ENCODE measurements at regions not wholly inside any gene's neighbourhood (a gene's known extent, or its start where the extent isn't known, plus 50 kb on each side); places are given as distances from the start of the nearest gene placed in this dataset.

DNA sequence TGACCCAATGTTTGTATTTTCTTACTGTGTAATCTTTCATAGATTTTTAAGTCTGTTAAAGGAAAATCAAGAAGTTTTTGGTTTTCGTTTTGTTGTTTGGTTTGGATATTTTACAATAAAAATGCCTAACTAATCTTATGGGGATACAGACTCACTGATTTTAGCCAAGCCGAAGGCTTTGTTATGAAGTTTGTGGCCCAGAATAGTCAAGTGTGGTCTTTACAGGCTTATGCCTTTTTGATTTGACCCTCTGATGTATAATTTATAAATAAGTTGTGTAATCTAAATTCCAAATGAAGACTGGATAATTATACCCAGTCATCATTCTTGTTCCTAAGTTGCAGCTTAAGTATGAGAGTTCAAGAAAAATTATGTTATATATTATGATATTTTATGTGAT lies 739.3 kb downstream of the ADGRL2 start:
- TF ChIP-seq, protein P1, sequence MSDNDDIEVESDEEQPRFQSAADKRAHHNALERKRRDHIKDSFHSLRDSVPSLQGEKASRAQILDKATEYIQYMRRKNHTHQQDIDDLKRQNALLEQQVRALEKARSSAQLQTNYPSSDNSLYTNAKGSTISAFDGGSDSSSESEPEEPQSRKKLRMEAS (IDR thresholded peaks at IDR 0.05; ENCODE audit: low read depth, low read length) = no peak
- TF ChIP-seq, protein P2, sequence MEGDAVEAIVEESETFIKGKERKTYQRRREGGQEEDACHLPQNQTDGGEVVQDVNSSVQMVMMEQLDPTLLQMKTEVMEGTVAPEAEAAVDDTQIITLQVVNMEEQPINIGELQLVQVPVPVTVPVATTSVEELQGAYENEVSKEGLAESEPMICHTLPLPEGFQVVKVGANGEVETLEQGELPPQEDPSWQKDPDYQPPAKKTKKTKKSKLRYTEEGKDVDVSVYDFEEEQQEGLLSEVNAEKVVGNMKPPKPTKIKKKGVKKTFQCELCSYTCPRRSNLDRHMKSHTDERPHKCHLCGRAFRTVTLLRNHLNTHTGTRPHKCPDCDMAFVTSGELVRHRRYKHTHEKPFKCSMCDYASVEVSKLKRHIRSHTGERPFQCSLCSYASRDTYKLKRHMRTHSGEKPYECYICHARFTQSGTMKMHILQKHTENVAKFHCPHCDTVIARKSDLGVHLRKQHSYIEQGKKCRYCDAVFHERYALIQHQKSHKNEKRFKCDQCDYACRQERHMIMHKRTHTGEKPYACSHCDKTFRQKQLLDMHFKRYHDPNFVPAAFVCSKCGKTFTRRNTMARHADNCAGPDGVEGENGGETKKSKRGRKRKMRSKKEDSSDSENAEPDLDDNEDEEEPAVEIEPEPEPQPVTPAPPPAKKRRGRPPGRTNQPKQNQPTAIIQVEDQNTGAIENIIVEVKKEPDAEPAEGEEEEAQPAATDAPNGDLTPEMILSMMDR (IDR thresholded peaks at IDR 0.05; ENCODE audit: low read depth, low read length) = no peak
- TF ChIP-seq POLR2A (IDR thresholded peaks at IDR 0.05; ENCODE audit: extremely low read depth, insufficient read length) = no peak

Data from NB4 (cell line).